DND-41 (cell line): ENCODE measurements at regions not wholly inside any gene's neighbourhood (a gene's known extent, or its start where the extent isn't known, plus 50 kb on each side); places are given as distances from the start of the nearest gene placed in this dataset.

Experiments
- ATAC-seq: fragments of 200-7000 bp; cut with Tn5 transposase; 3 replicates; pipeline ENCODE4 v1.9.1; 2021; ENCODE audit warnings: low read depth; ENCODE audit not compliant: insufficient read depth
- DNase-seq: peaks from one replicate; pipeline ENCODE4 v3.0.0-alpha.2; 2020
- H2AFZ ChIP-seq: 2 replicates; pipeline ENCODE4 v1.6.0; 2012; ENCODE audit warnings: low read depth, low read length
- H3K27ac ChIP-seq: 2 replicates; pipeline ENCODE4 v1.5.1; 2012; ENCODE audit warnings: low read length, inconsistent platforms
- H3K27me3 ChIP-seq: fragments of 200-600 bp; sonication (generic); 2 replicates; pipeline ENCODE4 v1.6.0; 2012; ENCODE audit warnings: low read length, mild to moderate bottlenecking, inconsistent platforms; ENCODE audit not compliant: insufficient read depth, poor library complexity
- H3K36me3 ChIP-seq: 2 replicates; pipeline ENCODE4 v1.5.1; 2012; ENCODE audit warnings: low read length, inconsistent platforms; ENCODE audit not compliant: insufficient read depth
- H3K4me1 ChIP-seq: 2 replicates; pipeline ENCODE4 v1.5.1; 2012; ENCODE audit warnings: mild to moderate bottlenecking, low read length; ENCODE audit not compliant: insufficient read depth
- H3K4me2 ChIP-seq: 2 replicates; pipeline ENCODE4 v1.6.0; 2012; ENCODE audit warnings: mild to moderate bottlenecking, moderate library complexity, low read length, inconsistent platforms; ENCODE audit not compliant: insufficient read depth
- H3K4me3 ChIP-seq, 2 experiments: fragments of 200-600 bp in 1 of 2; shearing (Covaris generic) in 1 of 2; 2 replicates each; pipeline ENCODE4 v1.5.1; 2012 to 2016; ENCODE audit warnings: inconsistent platforms in 2 of 2, low read length in 2 of 2, mild to moderate bottlenecking in 2 of 2, low read depth in 1 of 2, moderate library complexity in 1 of 2
- H3K79me2 ChIP-seq: 2 replicates; pipeline ENCODE4 v1.6.0; 2012; ENCODE audit warnings: low read length, inconsistent platforms; ENCODE audit not compliant: insufficient read depth
- H3K9ac ChIP-seq: 2 replicates; pipeline ENCODE4 v1.6.0; 2012; ENCODE audit warnings: low read depth, mild to moderate bottlenecking, inconsistent platforms, low read length, moderate library complexity
- H3K9me3 ChIP-seq: 2 replicates; pipeline ENCODE4 v1.5.1; 2012; ENCODE audit warnings: low read length, moderate library complexity, mild to moderate bottlenecking, inconsistent platforms; ENCODE audit not compliant: insufficient read depth, severe bottlenecking
- H4K20me1 ChIP-seq: 2 replicates; pipeline ENCODE4 v1.6.0; 2012; ENCODE audit warnings: low read length; ENCODE audit not compliant: insufficient read depth
- CTCF ChIP-seq: IDR thresholded peaks from 2 replicates; pipeline ENCODE4 v1.5.1; 2012; ENCODE audit warnings: borderline replicate concordance, low read length, moderate library complexity, mild to moderate bottlenecking; ENCODE audit not compliant: poor library complexity, severe bottlenecking; ENCODE audit errors: extremely low read depth
- EZH2 ChIP-seq: IDR thresholded peaks from 3 replicates; pipeline ENCODE4 v1.6.1; 2012; ENCODE audit warnings: borderline replicate concordance, low read depth, mild to moderate bottlenecking, moderate library complexity, low read length, inconsistent platforms; ENCODE audit not compliant: severe bottlenecking

DNA sequence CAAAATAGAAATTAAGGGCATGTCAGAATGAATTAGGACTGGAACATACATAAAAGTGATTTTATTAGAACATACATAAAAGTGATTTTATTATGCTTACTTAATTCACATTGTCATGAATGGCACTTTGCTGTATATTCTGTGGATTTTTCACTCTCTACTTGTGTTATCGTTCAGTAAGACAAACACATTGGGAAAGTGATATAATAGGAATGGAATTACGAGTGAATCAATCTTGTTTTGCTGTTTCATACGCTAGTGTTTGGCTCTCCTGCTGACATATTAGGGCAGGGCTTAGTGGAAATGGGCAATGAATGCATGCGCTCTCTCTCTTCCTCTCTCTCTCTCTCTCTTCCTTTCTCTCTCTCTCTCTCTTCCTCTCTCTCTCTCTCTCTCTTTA is 561.1 kb downstream of the ACTR3B start:
- no peak overlapping the region for H3K27ac ChIP-seq
- H3K79me2 ChIP-seq = no peaks in the 10 kb centered on the region
- DNase-seq (no peak), ATAC-seq (no peak)
- H3K9ac ChIP-seq = no peak overlapping the region
- H3K9me3 ChIP-seq = no peaks in the 10 kb centered on the region
- H3K4me3 ChIP-seq = no peak overlapping the region
- H2AFZ ChIP-seq = no peak overlapping the region
- no peaks in the 10 kb centered on the region for H4K20me1 ChIP-seq
- no peak overlapping the region for H3K4me2 ChIP-seq
- H3K36me3 ChIP-seq = no peaks in the 10 kb centered on the region
- H3K27me3 ChIP-seq = no peaks in the 10 kb centered on the region
- TF ChIP-seq CTCF (no peak), EZH2 (no peak)
- no peaks in the 10 kb centered on the region for H3K4me1 ChIP-seq

GRCh38 chr7:153322991-153323390 is 563.4 kb downstream of the ACTR3B start:
- Histone ChIP-seq H3K4me2 (no peak overlapping the region), H3K27ac (no peak overlapping the region), H3K4me3 (no peak overlapping the region), H3K36me3 (no peaks in the 10 kb centered on the region), H3K4me1 (no peaks in the 10 kb centered on the region), H2AFZ (no peak overlapping the region), H3K27me3 (no peaks in the 10 kb centered on the region), H3K9ac (no peak overlapping the region), H3K79me2 (no peaks in the 10 kb centered on the region), H3K9me3 (no peaks in the 10 kb centered on the region), H4K20me1 (no peaks in the 10 kb centered on the region)
- no peak for ATAC-seq
- no peak for DNase-seq
- TF ChIP-seq CTCF (no peak), EZH2 (no peak)

GRCh38 chr7:153324094-153324493 is 564.5 kb downstream of the ACTR3B start:
- Histone ChIP-seq H3K27me3 (no peaks in the 10 kb centered on the region), H3K79me2 (no peaks in the 10 kb centered on the region), H4K20me1 (no peaks in the 10 kb centered on the region), H3K9ac (no peak overlapping the region), H3K4me2 (no peak overlapping the region), H3K36me3 (no peaks in the 10 kb centered on the region), H3K27ac (no peak overlapping the region), H3K4me1 (no peaks in the 10 kb centered on the region), H2AFZ (no peak overlapping the region), H3K9me3 (no peaks in the 10 kb centered on the region), H3K4me3 (no peak overlapping the region)
- DNase-seq (no peak), ATAC-seq (no peak)
- TF ChIP-seq CTCF (no peak), EZH2 (no peak)

- DNase-seq = no peak
Measured at GRCh38 chr7:153327683-153328082, 568.1 kb downstream of the ACTR3B start.

More at GRCh38 chr7:153327683-153328082, 568.1 kb downstream of the ACTR3B start:
- no peak for ATAC-seq
- Histone ChIP-seq H3K9me3 (no peaks in the 10 kb centered on the region), H3K27me3 (no peaks in the 10 kb centered on the region), H3K27ac (no peak overlapping the region), H3K9ac (no peak overlapping the region), H3K4me1 (no peaks in the 10 kb centered on the region), H3K4me3 (no peak overlapping the region), H3K79me2 (no peaks in the 10 kb centered on the region), H3K36me3 (no peaks in the 10 kb centered on the region), H4K20me1 (no peaks in the 10 kb centered on the region), H3K4me2 (no peak overlapping the region), H2AFZ (no peak overlapping the region)
- TF ChIP-seq CTCF = no peak
- TF ChIP-seq EZH2 = no peak
